AG04449 (cell line): ENCODE measurements at regions not wholly inside any gene's neighbourhood (a gene's known extent, or its start where the extent isn't known, plus 50 kb on each side); places are given as distances from the start of the nearest gene placed in this dataset.

ENCODE experiments used
- CTCF ChIA-PET: fragments of 350-600 bp; formaldehyde crosslinking; extraction: SDS; loops from one replicate; lab custom pipeline; 2021; ENCODE audit warnings: antibody characterized with exemption; lab: Yijun Ruan, JAX
- POLR2A ChIA-PET: fragments of 400-600, 350-600 bp; formaldehyde crosslinking; extraction: SDS; loops from one replicate; lab custom pipeline; 2020; ENCODE audit warnings: antibody characterized with exemption, inconsistent platforms; lab: Yijun Ruan, JAX
- DNase-seq: peaks from one replicate; pipeline ENCODE4 v3.0.0-alpha.2; 2010; ENCODE audit warnings: low read depth, low spot score
- H3K4me3 ChIP-seq: 2 replicates; pipeline ENCODE4 v1.5.1; 2011; ENCODE audit warnings: low read depth, mild to moderate bottlenecking, control low read depth, low read length
- TF ChIP-seq, protein P1 (sequence below): IDR thresholded peaks from one replicate; pipeline ENCODE4 v1.5.1; 2011; ENCODE audit warnings: mild to moderate bottlenecking, moderate library complexity, low read length, control low read depth, inconsistent platforms; ENCODE audit not compliant: insufficient read depth; ENCODE audit errors: missing control alignments

DNA sequence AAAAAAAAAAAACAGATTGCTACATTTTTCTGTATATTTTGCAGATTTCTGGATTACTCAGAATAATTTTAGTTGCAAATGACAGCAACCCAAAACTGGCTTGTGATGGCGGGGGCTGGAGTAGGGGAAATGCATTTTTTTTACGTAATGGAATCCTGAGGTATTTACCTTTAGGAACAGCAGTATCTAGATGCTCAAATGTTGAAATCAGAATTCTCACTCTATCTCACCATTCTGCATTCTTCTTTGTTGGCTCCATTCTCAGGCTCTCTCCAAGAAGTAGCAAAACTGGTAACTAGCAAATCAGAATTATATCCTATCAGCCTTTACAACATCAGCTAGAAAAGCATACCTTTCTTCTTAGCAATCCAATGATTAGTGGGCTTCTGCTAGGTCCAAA, 554.3 kb downstream of the PRELID2 start:
- TF ChIP-seq, protein P1, sequence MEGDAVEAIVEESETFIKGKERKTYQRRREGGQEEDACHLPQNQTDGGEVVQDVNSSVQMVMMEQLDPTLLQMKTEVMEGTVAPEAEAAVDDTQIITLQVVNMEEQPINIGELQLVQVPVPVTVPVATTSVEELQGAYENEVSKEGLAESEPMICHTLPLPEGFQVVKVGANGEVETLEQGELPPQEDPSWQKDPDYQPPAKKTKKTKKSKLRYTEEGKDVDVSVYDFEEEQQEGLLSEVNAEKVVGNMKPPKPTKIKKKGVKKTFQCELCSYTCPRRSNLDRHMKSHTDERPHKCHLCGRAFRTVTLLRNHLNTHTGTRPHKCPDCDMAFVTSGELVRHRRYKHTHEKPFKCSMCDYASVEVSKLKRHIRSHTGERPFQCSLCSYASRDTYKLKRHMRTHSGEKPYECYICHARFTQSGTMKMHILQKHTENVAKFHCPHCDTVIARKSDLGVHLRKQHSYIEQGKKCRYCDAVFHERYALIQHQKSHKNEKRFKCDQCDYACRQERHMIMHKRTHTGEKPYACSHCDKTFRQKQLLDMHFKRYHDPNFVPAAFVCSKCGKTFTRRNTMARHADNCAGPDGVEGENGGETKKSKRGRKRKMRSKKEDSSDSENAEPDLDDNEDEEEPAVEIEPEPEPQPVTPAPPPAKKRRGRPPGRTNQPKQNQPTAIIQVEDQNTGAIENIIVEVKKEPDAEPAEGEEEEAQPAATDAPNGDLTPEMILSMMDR, result no peak
- DNase-seq, result no peak
- POLR2A ChIA-PET, result no interaction called here
- H3K4me3 ChIP-seq, result no peak overlapping the region
- CTCF ChIA-PET, result interaction anchor here (1.4 kb wide), 1 partner anchor 18 kb away, joined by 4 read pairs; no protein-coding TSS in a partner anchor

DNA sequence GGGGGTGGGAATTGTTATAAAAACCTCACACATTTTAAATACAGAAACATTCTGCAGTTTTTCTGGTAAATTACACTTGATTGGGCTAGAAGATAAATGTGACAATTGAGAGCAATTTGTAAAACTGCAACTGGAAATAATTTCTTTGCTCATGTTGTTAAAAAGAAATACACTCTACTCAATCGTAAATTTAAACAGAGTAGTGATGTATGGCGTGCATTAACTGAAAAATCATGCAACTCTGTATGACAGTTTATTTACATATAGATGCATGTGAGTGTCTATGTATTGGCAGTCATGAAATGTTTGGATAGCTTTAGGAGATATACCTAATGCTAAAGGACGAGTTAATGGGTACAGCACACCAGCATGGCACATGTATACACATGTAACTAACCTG, 554.9 kb downstream of the PRELID2 start:
- DNase-seq, result no peak
- no peak overlapping the region for H3K4me3 ChIP-seq
- ChIA-PET CTCF (no interaction called here), POLR2A (no interaction called here)
- TF ChIP-seq, protein P1, result no peak

DNA sequence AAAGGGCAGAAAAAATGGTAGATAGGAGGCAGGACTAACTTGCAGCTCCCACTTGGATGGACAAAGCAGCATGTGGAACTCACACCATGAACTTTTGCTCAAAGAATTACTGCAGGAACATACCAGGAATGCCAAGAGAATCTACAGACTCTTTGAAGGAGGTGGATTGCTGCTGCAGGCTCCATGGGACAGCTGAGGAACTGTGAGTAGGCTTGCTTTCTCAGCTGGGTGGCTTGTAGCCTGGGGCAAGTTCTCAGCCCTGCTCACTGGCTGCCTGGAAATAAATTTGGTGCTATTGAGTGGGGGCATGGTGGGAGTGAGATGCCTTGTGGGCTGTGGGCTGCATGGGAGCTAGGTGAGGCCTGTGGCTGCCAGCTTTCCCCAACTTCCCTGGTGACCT, 574.5 kb downstream of the PRELID2 start:
- DNase-seq, result no peak
- POLR2A ChIA-PET, result no interaction called here
- CTCF ChIA-PET, result no interaction called here
- TF ChIP-seq, protein P1, result no peak
- H3K4me3 ChIP-seq, result no peak overlapping the region

DNA sequence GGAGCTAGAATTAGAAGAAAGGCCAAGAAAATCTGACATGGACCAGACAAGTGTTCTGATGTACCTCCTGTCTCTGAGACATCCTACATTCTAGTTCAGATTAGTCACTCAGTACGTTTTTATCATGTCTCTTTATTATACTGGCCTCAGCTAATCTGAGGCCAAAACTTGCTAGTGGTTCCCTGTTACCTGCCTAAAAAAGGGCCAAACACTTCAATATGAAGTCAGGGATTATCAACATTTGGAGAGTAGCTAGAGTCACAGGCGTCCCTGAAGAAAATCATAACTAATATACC, 587.4 kb downstream of the PRELID2 start:
- TF ChIP-seq, protein P1, result no peak
- POLR2A ChIA-PET, result no interaction called here
- DNase-seq, result no peak
- H3K4me3 ChIP-seq, result no peak overlapping the region
- CTCF ChIA-PET, result interaction anchor here (0.7 to 1.1 kb wide), 2 partner anchors 10 to 1086 kb away, joined by 3 to 7 read pairs; no protein-coding TSS in a partner anchor

DNA sequence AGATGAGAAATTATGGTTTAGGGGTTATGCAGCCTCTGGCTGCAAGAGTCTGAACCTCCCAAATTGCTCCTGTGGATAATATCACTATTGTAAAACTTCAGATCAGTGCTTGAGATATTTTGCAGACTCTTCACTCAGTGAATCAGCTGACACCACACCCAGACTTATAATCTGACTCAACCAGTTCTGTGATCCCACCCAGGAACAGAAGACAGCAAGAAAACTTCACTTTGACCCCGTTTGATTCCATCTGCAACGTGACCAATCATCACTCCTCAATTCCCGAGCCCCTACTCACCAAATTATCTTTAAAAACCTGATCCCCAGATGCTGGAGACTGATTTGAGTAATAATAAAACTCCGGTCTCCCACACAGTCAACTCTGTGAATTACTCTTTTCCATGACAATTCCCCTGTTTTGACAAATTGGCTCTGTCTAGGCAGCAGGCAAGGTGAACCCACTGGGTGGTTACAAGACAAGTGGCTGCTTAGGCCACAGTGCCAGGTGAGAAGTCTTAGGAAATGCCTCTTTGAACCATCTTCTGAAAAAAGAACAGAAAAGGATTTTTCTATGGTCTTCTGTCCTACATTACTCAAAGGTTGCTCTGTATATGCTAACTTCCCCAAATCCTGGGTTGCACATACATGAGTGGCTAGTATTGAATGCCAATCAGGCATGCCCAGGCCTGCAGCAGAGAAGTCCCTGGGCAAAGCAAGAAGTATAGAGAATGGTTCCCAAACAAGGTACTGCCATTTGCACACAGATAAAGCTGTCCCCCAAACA, 588.0 kb downstream of the PRELID2 start:
- POLR2A ChIA-PET, result no interaction called here
- no peak overlapping the region for H3K4me3 ChIP-seq
- no peak for DNase-seq
- TF ChIP-seq, protein P1, result no peak
- CTCF ChIA-PET, result interaction anchor here (0.7 to 1.1 kb wide), 2 partner anchors 10 to 1086 kb away, joined by 3 to 7 read pairs; no protein-coding TSS in a partner anchor

DNA sequence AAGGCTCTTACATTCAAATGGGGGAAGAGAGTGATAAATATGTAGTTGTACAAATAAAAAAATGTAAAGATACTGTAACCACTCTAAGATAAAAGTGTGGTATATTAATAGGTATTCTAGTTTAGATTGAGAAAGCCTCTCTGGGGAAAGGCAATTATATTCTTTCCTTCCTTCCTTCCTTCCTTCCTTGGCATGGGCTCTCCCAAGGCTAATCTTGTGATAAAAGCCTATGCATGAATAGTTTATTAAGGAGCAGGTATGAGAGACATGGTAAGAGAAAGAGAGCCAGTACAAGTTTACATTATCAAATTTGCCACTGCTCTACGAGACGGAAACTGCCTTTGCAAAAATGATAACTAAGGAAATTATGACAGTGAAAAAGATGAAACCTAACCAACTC, 588.8 kb downstream of the PRELID2 start:
- TF ChIP-seq, protein P1, result no peak
- ChIA-PET POLR2A (no interaction called here), CTCF (no interaction called here)
- no peak overlapping the region for H3K4me3 ChIP-seq
- no peak for DNase-seq
